HG03196 (cell line): ENCODE measurements at regions not wholly inside any gene's neighbourhood (a gene's known extent, or its start where the extent isn't known, plus 50 kb on each side); places are given as distances from the start of the nearest gene placed in this dataset.

Experiments used
- ATAC-seq: cut with Tn5 transposase; IDR thresholded peaks from one replicate; pipeline ENCODE4 v1.9.1; 2021; ENCODE audit not compliant: unreplicated experiment

DNA sequence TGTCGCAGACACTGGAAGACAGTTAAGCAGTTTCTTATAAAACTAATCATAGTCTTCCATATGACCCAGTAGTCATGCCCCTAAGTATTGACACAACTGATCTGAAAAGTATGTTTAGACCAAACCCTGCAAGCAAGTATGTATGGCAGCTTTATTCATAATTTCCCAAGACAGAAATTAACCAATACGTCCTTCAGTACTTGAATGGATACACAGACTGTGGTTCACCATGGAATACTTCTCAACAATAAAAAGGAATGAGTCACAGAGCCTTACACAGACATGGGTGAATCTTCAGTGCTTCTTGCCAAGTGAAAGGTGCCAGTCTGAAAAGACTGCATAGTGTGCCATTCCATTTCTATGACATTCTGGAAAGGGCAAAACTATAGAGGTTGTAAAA, 50.2 kb upstream of the AKR1E2 start:
- ATAC-seq: no peak

DNA sequence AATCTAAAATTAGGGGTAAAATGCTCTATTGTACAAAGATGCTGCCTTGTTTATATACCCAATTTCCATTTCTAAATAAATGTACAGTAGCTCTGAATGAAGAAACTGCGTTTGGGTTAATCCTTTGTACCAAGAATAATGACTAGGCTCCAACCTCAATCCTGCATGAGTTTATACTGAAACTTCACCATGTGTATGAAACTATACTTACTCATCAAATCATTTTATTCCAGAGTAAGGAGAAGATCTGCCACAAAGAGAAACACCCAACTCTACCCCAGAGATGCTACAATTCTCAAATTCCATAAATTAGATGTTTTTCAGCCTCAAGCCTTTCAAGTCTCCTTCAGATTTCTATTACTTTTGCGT, 53.8 kb upstream of the AKR1E2 start:
- ATAC-seq: no peak

DNA sequence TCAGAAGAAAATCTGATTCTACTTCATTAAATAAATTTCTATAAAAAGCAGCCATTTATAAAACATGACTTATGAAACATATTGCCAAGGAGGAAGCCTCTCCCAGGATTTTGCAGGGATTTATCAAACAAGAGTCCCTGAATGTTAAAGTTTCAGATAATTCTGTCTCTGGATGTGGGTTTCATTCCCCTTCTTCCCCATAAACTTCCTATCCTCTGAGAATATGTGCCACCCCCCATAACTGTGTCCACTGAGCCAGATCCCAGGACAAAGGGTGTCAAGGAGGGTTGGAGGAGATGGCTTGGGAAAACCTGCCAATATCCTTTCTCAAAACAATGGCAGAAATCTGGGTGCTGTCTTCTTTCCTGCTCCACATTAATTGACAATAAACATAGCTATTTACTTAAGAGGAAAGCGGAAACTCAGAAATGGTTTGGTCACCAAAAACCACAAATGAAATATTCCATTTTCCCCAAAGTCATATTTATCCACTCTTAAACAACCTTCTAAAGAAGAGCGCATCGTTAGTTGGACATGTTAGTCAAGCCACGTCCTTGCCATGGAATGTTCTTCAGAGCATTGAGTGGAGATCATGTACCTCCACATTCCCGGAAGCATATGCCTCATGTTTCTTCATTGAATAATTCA, 54.3 kb upstream of the AKR1E2 start:
- ATAC-seq: no peak

DNA sequence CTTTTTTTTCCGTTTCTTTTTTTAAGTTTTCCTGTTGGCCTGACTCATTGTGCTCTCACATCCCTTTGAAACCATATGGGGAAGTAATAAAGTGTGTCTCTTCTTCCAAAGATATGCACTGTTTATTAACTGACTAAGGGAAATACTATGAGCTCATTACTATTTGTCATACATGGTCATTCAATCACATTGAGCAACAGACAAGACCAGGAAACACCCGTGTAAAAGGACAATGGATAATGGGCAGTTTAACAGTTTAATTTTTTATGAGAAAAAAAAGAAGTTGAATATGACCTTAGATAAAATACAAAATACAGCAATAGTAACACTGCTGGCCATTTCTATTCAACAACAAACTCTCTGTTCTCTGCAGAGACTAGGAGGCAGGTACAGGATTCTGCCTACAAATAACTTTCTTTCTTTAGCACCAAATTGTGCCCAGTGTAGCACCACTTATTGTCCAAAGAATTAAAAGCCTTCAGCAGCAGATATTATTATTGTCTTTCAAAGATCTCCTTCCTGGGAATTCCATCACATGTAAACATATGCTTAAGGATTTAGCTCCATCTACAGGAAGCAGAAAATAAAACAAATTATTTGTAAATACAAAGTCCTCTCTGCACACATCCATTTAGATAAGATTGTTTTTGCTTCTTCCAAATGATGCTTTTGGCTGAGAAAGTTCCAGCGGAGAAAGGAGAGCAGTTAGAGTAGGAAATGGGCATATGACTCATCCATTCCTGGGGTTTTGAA, 55.0 kb upstream of the AKR1E2 start:
- ATAC-seq: no peak

DNA sequence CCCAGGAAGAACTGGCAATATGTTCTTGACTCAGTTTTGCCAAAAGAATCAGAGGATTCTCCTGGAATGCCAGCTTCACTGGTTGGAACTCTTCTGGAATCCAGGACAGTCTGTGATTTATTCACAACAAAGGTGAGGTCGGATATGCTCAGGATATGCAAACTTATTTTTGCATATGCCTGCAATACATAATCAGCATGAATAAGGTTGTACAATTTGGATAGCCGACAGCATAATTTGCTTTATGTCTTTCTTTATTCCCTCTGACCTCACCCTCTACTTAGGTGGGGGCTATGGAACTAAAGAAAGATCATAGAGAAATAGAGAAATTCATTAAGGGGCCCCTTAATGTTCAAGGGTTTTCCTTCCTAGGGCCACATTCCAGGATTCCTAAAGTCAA, 57.6 kb upstream of the AKR1E2 start:
- no peak for ATAC-seq

DNA sequence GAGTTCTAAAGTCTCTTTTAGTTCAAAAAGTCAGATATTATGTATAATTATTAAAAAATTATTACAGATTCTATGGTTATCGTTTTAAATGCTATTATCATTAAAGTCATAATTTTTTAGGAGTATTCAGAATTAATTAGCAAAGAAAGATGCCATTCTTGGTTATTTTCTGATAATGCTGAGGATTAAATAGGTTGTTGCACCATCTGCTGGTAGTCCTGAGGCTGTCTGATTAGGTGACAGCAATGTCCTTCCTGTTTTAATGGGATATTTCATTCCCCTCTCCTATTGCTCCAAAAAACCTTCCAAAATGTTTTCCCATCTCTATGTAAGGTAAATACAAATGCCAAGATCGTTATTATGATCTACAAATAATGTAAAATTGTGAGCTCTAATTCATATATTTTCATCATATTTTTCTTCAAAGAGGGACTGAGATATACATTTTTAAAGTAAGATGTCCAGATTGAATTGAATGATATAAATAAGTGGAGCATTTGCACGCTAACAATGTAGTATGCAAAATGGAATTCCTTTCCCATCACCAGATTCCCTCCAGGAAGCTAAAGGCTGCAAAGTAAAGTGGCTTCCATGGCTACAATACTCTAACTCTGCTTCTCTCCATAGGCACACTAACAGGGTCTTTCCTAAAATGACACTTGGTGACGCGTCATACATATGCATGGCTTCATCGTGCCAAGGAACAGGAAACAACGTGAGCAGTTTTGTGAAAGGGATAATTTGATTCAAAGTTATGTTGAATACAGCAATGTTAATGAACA, 58.8 kb upstream of the AKR1E2 start:
- no peak for ATAC-seq

DNA sequence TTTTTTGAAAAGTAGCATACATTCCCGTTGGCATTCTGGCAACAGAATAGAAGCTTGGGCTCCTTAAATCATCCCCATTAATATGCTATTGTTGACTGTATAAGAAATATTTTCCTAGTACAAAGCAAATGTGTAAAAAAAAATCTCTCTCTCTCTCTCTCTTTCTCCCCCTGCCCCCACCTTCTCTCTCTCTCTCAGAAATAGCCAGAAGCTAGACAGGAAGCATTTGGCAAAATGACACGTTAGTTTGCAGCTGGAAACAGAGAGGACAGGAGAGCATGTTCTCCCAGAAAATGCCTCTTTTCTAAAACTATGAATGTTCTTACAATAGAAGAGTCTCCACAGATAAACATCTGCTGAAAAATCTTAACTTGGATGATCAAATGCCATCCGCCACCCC, 59.6 kb upstream of the AKR1E2 start:
- ATAC-seq: no peak

DNA sequence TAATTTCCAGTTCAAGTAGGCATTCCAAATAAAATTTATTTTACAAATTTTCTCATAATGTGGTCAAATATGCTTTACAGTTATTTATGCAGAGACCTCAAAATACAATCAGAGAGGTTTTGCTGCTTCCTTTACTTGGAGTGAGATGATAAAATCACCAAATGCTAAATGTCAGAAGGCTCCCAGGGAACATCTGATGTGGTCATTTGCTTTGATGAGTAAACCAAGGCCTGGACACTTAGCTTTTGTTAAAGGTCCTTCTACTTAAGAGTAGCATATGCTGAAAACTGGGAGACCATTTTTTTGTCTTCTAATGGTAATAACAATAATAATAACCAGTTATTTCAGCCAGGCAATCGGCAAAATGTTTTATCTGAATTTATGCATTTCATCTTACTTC, 60.6 kb upstream of the AKR1E2 start:
- no peak for ATAC-seq

DNA sequence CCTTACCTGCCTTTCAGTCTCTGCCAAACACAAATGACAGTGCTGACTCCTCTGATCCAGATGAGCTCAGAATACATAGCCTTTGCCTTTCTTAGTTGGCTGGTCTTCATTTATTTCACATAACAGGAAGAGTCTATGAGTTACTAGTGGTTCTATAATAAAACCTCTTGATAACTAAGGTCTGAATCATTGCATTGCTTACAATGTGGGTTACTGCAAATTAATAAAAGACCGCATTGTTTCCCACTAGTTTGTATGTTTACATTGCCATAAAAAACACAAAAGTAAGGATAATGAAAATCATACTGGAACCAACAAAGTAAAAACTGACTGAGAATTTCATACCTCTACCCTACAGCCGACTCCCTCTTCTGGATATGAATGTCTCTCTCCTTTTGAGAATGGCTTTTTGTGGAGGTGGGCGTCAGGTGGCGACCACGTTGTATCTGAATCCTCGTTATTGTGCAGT, 62.0 kb upstream of the AKR1E2 start:
- no peak for ATAC-seq

DNA sequence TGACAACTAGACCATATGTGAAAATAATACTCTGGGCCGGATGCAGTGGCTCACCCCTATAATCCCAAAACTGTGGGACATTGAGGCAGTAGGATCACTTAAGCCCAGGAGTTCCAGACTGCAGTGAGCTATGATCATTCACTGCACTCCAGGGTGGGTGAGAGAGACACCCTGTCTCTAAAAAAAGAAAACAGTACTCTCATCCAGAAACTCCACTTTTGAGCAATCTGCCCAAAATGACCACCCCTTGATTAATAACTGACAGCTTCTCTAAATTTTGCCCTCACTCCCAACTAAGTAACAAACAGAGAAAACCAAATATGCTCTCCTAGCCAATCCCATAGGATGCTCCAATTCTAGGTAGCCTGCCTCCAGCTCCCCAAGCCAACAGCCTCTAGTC, 62.5 kb upstream of the AKR1E2 start:
- ATAC-seq: no peak

DNA sequence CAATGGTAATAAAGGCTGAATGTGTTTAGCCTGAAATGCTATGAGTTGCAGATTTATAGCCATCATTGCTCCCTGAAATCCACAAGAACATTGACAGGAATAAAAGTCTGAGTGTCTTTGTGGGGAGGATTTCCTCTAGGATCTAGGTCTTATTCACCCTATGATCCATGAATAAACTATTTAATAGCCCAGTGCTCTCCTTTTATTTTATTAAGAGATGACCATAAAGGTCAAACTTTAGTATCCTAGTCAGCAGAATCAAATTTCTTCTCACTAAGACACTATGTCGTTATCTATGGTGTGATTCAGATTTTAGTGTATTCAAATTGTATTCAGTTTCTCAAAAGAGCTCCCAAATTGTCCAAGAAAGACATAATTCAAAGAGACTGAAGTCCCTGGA, 67.8 kb upstream of the AKR1E2 start:
- ATAC-seq: no peak

DNA sequence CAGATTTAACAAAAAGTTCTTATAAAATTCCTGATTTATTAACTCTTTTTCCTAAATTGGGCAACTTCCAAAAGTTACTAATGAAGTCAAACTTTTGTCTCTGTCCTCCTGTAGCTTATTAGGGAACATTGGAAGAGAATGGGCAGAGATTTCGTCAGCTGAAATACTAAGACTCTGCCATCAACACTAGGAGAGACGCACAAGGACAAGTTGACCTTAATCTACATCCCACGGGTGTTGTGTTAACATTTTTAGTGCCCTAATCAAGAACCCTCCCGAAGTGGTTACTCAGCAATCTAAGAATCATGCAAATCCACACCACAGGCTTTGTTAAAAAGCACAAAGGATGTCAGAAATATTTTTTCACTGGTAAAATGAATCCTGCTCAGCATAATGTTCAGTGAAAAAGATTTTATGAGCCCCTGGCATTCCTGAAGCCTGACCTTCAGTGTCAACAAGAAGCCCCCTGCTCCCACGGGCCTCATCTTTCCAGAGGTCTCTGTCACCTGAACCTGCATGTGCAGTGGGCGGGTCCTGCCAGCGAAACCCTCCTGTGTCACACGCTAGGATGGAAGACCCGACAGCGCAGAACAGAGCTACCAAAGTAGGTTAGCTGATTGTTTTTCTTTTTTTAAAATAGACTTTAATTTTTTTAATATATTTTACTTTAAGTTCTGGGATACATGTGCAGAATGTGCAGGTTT, 70.6 kb upstream of the AKR1E2 start:
- no peak for ATAC-seq

DNA sequence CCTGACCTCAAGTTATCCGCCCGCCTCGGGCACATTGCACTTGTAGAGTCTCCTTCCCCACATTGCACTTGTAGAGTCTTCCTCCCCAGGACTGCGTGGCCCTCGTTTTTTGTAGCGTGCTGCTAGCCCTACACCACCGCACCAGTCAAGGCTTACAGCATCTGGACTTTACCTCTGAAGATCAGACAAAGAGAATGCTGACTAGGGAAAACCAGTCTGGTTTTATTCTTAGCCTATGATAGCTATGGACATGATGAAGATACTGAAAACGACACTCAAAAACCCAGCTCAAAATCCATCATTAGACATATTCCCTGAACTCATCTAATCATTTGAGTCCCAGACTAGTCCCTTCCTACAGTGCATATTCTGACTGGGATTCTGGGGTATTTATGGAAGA, 71.9 kb upstream of the AKR1E2 start:
- no peak for ATAC-seq

DNA sequence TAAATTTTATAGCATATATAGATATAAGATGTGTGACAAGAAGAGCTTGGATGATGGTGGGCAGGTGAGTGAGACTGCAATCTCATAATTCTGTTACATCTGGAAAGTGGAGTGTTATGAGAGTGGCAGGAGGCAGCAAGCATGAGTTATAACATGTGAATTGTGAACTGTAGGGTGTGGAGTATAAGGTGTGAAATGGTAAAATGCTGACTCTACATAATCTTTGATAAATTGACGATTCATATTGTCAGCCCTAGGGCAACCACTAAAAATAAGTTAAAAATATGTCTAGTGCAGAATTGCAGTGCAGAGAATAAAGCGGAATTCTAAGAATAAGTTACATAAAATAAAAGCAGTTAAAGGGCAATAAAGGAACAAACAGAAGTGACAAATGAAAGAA, 74.8 kb upstream of the AKR1E2 start:
- no peak for ATAC-seq

DNA sequence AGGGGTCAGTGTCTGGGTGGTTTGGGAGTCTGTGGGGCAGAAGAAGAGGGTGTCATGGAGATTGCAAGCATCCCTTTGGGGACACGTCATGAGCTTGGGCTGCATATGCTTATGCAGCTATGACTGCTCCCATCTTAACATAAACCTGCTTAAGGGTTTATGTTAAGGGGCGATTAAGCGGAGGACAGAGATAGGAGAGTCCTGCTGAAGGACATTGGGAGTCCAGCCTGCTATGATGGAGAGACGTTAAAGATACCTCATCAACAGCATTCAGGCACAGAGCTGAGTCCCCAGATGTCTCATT, 76.8 kb upstream of the AKR1E2 start:
- no peak for ATAC-seq

DNA sequence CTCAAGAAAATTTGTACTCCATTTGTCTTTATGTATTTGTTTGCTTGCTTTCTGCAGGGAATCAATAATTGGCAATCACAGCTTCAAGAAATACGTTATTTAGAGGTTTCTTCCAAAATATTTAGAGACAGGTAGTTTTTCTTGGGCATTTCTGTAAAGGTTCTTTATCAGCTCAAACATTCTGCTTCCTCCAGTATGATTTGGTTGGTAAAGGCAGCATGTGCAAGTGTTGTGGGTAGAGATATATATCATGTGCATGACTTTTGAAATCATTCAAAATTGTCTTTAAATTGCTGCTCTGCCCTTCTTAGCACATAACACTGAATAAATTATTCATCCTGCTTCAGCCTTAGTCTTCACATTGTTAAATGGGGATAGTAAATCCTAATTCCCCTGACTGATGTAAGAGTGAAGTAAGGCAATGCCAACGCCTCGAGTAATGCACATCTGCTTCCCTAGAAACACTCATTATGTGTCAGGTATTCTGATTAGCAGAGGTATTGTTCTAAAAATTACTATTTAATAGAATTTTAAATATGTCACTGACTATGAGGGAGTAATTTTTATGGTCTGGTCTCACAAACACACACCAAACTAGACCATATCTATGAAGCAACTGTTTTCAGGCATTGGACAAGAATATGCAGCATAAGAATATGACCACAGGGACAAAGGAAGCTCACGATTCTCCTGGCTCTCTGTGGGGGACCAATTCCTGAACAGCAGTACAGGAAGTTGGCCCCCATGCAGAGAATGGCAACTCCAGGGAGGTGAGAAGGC, 77.3 kb upstream of the AKR1E2 start:
- ATAC-seq: no peak

DNA sequence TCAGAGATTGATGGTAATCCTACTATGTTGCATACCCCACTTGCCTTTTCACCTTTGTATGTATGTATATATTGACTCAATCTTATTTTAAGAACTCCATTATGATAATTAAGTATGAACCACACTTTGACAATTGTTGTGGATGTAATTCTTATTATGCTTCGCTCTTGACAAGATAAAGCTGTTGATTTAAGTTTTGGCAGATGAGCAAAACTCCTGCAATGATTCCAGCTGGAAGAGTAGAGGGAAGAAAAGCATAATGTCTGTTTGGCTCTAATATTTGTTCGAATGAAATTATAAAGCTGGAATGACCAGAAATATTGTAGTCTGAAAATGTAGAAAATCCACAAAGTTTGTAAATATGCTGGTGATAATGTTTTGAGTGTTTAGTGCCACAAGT, 83.8 kb upstream of the AKR1E2 start:
- ATAC-seq: no peak

DNA sequence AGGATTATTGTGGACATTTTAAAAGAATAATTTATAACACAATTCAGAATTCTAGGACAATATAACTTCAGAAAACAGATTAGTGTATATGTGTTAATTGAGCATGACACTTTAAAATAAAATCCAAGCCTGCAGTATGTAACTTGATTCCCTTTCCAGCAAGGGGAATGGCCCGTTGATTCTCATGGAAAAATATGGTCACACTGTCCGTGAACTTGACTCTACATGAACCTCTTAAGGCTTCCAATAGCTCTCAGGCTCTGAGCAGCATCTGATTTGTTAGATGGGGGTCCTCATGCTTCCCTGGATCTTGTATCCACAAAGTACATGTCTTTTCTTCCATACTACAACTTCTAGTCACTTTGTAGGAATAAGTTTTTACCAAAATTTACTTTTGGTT, 85.5 kb upstream of the AKR1E2 start:
- ATAC-seq: no peak

DNA sequence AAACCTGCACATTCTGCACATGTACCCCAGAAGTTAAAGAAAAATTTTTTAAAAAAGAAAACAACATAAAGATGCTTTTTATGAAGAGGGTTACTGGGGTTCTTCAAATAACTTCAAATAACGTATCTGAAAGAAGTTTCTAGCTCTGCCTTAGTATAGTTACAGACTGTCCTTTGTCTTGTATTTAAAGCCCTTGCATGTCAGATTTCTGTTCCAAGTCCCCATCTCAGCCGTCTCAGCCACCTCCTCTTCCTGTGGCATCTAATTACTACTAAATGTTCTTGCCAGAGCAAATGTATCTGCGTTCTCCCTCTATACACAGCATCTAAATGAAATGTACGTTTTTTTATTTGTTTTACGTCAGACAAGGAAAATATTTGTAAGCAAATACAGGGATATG, 89.4 kb upstream of the AKR1E2 start:
- ATAC-seq: no peak

DNA sequence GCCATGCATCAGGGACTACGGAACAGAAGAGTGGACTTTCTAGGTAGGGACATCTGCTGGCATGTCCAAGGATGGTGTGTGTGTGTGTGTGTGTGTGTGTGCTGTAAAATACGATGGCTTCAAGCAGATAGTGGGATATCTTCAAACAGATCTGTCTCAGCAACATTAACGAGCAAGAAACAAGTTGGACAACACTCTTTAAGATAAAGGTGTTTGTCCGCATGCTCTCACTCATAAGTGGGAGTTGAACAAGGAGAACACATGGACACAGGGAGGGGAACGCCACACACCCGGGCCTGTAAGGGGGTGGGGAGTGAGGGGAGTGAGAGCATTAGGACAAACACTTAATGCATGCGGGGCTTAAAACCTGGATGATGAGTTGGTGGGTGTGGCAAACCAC, 89.8 kb upstream of the AKR1E2 start:
- ATAC-seq: no peak

DNA sequence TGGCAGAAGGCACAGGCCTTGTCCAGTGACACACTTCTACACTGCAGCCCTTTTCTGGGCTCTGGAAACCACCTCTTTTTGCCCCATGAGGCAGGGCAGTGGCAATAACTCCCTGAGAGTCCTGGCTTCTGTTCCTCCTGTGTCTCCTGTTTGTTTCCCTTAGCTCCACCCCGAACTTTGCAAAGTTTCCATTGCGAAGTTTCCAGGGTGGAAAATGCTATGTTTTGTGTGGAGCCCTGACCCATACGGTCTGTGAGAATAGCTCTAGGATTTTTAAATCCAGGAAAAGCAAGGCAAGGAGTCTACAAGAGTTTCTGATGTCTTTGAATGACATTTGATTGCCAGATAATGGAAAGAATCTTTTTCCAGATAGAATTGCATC, 92.2 kb upstream of the AKR1E2 start:
- no peak for ATAC-seq
